ENCODE measurements at regions not wholly inside any gene's neighbourhood (a gene's known extent, or its start where the extent isn't known, plus 50 kb on each side); places are given as distances from the start of the nearest gene placed in this dataset.

DNA sequence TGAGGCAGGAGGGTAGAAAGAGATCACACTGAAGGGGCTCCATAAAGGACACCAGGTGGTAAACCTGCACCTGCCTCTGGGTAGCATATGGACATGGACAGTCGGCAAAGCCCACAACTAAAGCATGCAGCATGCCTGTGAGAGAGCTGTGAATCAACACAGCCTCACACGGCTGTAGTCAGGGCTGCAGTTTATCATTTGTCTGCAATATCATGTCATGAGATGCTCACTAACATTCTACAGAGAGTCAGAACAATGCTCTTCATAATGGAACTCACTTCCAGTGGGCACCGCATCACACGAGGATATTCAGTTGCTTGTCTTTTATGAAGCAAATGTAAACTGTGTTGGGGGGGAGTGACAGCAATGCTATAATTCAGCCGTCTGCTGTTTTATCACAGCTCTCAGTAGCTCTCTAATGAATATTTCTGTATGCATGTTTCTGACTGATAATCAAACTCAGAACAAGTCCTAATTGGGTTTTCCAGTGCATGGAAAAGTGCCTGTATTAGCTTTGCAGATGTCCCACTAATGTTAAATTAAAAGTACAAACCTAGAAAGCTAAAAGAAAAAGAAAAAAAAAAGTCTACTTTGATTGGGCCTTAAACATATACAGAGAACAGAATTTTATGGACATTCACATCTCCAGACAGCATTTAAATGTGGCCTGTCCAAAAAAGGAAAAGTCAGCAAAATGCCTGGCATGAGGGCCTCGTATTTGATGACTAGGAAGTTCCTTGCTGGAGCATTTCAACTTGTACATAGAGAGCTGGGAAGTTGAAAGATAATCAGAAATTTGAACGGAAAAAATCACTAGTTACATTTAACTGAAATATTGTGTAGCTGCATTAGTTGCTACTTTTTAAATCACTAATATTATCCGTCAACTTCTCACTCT is 406.1 kb upstream of the SOX11 start:
- H3K36me3 Mint-ChIP-seq (ENCODE audit: low read depth), result no peaks in the 10 kb centered on the region
- no peak for DNase-seq
- no peaks in the 10 kb centered on the region for H3K27me3 Mint-ChIP-seq
- H3K9me3 Mint-ChIP-seq, result peaks cover 7% of the 10 kb centered on the region
- intact Hi-C loops (cut with micrococcal nuclease), result no loop called here
- CTCF ChIA-PET, result no interaction called here
- no peak for ATAC-seq (ENCODE audit: low read depth)
- no peak overlapping the region for H3K4me3 Mint-ChIP-seq
- no peak overlapping the region for H3K27ac Mint-ChIP-seq
- TF ChIP-seq, protein P1, sequence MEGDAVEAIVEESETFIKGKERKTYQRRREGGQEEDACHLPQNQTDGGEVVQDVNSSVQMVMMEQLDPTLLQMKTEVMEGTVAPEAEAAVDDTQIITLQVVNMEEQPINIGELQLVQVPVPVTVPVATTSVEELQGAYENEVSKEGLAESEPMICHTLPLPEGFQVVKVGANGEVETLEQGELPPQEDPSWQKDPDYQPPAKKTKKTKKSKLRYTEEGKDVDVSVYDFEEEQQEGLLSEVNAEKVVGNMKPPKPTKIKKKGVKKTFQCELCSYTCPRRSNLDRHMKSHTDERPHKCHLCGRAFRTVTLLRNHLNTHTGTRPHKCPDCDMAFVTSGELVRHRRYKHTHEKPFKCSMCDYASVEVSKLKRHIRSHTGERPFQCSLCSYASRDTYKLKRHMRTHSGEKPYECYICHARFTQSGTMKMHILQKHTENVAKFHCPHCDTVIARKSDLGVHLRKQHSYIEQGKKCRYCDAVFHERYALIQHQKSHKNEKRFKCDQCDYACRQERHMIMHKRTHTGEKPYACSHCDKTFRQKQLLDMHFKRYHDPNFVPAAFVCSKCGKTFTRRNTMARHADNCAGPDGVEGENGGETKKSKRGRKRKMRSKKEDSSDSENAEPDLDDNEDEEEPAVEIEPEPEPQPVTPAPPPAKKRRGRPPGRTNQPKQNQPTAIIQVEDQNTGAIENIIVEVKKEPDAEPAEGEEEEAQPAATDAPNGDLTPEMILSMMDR (IDR thresholded peaks at IDR 0.05), result no peak
- POLR2A ChIA-PET, result no interaction called here
- no peaks in the 10 kb centered on the region for H3K4me1 Mint-ChIP-seq

DNA sequence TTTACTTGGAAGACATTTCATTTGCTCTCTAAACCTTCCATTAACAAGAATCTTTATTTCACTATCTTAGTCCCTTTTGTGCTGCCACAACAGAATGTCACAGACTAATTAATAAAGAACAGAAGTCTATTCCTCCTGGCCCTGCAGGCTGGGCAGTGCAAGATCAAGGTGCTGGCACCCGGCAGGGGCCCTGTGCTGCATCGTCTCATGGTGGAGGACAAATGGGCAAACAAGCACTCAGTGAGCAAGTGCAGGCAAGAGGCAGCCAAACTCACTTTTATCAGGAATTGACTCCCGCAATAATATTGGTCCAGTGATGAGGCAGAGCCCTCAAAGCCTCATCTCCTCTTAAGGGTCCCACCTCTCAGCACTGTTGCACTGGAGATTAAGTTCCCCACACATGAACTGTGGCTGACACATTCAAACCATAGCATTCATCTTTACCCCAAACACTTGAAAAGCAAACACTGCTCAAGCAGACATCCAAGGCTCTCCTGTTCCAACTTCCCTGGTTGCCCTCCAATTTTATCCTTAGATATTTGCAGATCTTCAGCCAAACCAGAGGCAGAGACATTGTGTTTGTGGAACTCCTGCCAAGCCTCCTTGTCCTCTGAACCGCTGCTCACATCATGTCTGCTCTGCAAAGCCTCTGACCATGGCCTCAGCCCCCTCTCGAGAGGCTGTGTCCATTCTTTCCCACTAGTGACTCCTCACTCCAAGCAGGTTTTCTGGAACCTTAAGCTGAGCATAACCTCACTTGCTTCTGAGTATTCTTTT is 404.4 kb upstream of the SOX11 start:
- CTCF ChIA-PET, result no interaction called here
- intact Hi-C loops (cut with micrococcal nuclease), result no loop called here
- Mint-ChIP-seq H3K4me1 (no peaks in the 10 kb centered on the region), H3K9me3 (no peaks in the 10 kb centered on the region), H3K4me3 (no peak overlapping the region), H3K27ac (no peak overlapping the region), H3K27me3 (no peaks in the 10 kb centered on the region), H3K36me3 (ENCODE audit: low read depth) (no peaks in the 10 kb centered on the region)
- DNase-seq (no peak), ATAC-seq (ENCODE audit: low read depth) (no peak)
- TF ChIP-seq, protein P1 (IDR thresholded peaks at IDR 0.05), result no peak
- POLR2A ChIA-PET, result no interaction called here

DNA sequence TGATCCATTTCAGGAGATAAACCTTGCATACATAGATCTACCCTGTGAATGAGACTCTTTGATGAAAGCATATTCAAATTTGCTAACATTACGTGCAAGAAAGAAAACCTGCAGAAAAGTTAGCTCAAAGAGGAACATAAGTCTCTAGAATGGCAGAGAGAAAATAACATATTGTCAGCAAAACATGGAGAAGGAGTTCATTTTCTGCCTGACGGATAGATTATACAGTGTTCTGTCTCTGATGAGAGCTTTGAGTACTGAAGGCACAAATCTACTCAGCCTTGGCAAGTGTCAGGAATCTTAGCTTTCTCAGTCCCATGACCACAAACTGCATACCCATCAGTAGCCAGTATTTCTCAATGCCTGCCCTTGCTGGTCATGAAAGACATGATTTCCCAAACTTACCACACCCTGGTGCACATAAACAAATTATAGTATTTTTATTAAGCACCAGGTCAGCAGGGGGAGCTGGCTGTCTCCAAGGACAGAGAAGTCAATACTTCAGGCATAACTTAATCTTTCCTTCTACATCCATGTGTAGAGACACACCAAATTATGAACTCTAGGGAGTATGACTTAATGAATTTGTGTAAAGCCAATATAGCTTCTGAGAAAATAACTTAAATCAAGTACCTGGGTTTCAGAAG is 401.2 kb upstream of the SOX11 start:
- POLR2A ChIA-PET, result no interaction called here
- Mint-ChIP-seq H3K4me3 (no peak overlapping the region), H3K36me3 (ENCODE audit: low read depth) (no peaks in the 10 kb centered on the region), H3K4me1 (no peaks in the 10 kb centered on the region), H3K9me3 (no peaks in the 10 kb centered on the region), H3K27ac (no peak overlapping the region), H3K27me3 (no peaks in the 10 kb centered on the region)
- CTCF ChIA-PET, result no interaction called here
- TF ChIP-seq, protein P1 (IDR thresholded peaks at IDR 0.05), result no peak
- intact Hi-C loops (cut with micrococcal nuclease), result no loop called here
- ATAC-seq (ENCODE audit: low read depth) (no peak), DNase-seq (no peak)

DNA sequence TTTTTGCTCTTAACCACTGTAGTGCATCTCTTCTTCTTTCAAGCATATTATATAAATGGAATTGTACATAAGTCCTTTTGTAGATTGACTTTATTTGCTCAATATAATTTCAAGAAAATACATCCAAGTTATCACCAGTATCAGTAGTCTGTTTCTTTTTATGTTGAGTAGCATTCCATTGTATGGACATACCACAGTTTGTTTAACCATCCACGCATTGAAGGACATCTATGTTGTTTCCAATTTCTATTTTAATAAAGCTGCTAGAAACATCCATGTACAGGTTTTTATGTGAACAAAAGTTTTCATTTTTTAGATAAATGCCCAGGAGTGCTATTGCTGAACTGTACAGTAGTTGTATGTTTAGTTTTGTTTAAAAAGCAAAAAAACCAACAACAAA is 387.5 kb upstream of the SOX11 start:
- H3K9me3 Mint-ChIP-seq, result peaks cover 8% of the 10 kb centered on the region
- ATAC-seq (ENCODE audit: low read depth), result no peak
- ChIA-PET CTCF (no interaction called here), POLR2A (no interaction called here)
- no peaks in the 10 kb centered on the region for H3K36me3 Mint-ChIP-seq (ENCODE audit: low read depth)
- H3K4me1 Mint-ChIP-seq, result no peaks in the 10 kb centered on the region
- intact Hi-C loops (cut with micrococcal nuclease), result no loop called here
- H3K27ac Mint-ChIP-seq, result no peak overlapping the region
- no peaks in the 10 kb centered on the region for H3K27me3 Mint-ChIP-seq
- TF ChIP-seq, protein P1 (IDR thresholded peaks at IDR 0.05), result no peak
- no peak overlapping the region for H3K4me3 Mint-ChIP-seq
- no peak for DNase-seq

DNA sequence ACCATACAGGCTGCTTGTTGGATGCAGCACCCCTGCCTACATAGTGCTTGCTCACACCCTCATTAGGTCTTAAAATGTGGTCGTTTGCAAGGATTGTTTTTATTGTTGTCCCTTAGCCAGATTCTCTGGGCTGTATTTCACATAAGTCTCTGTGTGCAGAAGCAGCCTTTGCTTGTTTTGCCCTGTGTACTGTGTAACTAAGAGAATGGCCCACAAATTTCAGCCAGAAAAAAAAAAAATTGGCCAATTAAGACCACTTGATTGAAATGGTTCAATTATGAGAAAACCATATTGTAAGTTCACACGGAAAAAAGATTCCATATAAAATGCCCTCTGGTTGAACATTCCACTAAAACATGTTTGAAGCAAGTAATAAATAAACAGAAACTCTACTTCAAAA is 377.1 kb upstream of the SOX11 start:
- no peaks in the 10 kb centered on the region for H3K36me3 Mint-ChIP-seq (ENCODE audit: low read depth)
- CTCF ChIA-PET, result no interaction called here
- intact Hi-C loops (cut with micrococcal nuclease), result no loop called here
- no peak overlapping the region for H3K27ac Mint-ChIP-seq
- no peak overlapping the region for H3K4me3 Mint-ChIP-seq
- TF ChIP-seq, protein P1 (IDR thresholded peaks at IDR 0.05), result no peak
- ATAC-seq (ENCODE audit: low read depth) (no peak), DNase-seq (no peak)
- H3K27me3 Mint-ChIP-seq, result no peaks in the 10 kb centered on the region
- peaks cover 10% of the 10 kb centered on the region for H3K9me3 Mint-ChIP-seq
- no peaks in the 10 kb centered on the region for H3K4me1 Mint-ChIP-seq
- POLR2A ChIA-PET, result no interaction called here

Data from activated B cell treated with CpG ODN at 0.5 μM for 24 hours (primary cell).